Gastrocnemius medialis (tissue), 4 donors: ENCODE measurements at regions not wholly inside any gene's neighbourhood (a gene's known extent, or its start where the extent isn't known, plus 50 kb on each side); places are given as distances from the start of the nearest gene placed in this dataset.

ENCODE experiments used
- POLR2A ChIP-seq, 2 donors: fragments of 450-650 bp; IDR thresholded peaks; one replicate each; pipeline ENCODE4 v1.6.1; 2017; ENCODE audit warnings: antibody characterized with exemption in 2 of 2, mild to moderate bottlenecking in 2 of 2, moderate library complexity in 2 of 2
- TF ChIP-seq, protein P1 (sequence below), 5 experiments: fragments of 450-650 bp in 3 of 5; fragments of 200-600 bp in 2 of 5; sonication (generic) in 2 of 5; IDR thresholded peaks in 4 of 5; conservative IDR thresholded peaks in 1 of 5; 1 replicate in 4 of 5; 2 replicates in 1 of 5; pipeline ENCODE4 v1.5.1; 2016 to 2019; ENCODE audit warnings: antibody characterized with exemption in 5 of 5, mild to moderate bottlenecking in 3 of 5, moderate library complexity in 3 of 5

DNA sequence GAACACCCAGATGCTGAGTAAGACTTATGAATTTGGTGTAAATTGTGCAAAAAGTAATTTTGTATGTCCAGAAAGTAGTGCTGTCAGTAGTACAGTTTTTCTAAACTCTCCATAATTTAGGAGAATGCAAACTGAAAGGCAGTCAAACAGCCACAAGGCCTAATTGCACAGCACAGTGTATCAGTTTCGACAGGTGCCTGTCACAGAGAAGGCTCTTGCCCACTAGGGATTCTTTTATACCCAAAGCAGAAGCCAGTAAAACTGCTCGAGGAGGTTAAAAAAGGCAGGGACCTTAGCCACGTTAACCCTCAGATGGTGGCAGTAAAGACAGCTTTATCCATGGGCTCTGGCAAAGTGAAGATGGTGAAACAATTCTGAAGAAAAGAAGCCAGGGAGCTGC, 69.4 kb upstream of the GATB start:
- TF ChIP-seq, protein P1, sequence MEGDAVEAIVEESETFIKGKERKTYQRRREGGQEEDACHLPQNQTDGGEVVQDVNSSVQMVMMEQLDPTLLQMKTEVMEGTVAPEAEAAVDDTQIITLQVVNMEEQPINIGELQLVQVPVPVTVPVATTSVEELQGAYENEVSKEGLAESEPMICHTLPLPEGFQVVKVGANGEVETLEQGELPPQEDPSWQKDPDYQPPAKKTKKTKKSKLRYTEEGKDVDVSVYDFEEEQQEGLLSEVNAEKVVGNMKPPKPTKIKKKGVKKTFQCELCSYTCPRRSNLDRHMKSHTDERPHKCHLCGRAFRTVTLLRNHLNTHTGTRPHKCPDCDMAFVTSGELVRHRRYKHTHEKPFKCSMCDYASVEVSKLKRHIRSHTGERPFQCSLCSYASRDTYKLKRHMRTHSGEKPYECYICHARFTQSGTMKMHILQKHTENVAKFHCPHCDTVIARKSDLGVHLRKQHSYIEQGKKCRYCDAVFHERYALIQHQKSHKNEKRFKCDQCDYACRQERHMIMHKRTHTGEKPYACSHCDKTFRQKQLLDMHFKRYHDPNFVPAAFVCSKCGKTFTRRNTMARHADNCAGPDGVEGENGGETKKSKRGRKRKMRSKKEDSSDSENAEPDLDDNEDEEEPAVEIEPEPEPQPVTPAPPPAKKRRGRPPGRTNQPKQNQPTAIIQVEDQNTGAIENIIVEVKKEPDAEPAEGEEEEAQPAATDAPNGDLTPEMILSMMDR (IDR thresholded peaks at IDR 0.05 in 4 of 5, conservative IDR thresholded peaks at IDR 0.05 in 1 of 5), result no peak
- TF ChIP-seq POLR2A (IDR thresholded peaks at IDR 0.05), result no peak
